Epithelial cell of proximal tubule (primary cell): ENCODE measurements at regions not wholly inside any gene's neighbourhood (a gene's known extent, or its start where the extent isn't known, plus 50 kb on each side); places are given as distances from the start of the nearest gene placed in this dataset.

Experiments used
- DNase-seq: peaks from one replicate; pipeline ENCODE4 v3.0.0-alpha.2; 2011; ENCODE audit warnings: low read depth
- H3K4me3 ChIP-seq: 2 replicates; pipeline ENCODE4 v1.5.1; 2011; ENCODE audit warnings: low read depth, mild to moderate bottlenecking, low read length
- TF ChIP-seq, protein P1 (sequence below): conservative IDR thresholded peaks from 2 replicates; pipeline ENCODE4 v1.5.1; 2012; ENCODE audit warnings: low read depth, mild to moderate bottlenecking, low read length

DNA sequence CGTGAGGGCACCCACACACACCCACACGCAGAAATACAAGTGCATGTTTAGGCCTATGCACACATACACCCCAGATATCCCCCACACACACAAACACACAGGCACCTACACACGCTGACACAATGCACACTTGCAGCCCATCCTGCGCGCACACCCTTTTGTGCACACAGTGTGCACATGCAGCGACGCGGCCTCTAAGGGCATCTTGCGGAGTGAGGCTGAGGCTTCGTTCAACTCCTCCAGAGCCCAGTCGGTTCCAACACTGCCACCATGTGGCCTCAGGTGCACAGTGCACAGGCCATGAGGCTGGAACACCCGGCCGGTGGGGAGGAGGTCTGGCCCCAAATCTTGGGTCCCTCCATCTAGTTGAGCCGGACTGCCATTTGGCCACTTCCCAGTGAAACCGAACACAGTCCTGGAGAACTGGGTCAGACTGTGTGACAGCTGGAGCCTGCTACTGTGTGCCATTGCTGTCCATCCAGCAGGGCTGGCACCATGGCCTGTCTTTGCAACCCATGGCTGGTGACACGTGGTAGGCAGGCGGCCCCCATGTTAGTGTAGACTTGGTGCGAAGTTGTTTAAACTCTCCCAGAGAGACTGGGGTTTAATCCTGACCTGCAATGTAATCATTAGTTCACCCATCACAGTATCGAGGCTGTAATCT, 97.7 kb upstream of the MVB12B start:
- TF ChIP-seq, protein P1, sequence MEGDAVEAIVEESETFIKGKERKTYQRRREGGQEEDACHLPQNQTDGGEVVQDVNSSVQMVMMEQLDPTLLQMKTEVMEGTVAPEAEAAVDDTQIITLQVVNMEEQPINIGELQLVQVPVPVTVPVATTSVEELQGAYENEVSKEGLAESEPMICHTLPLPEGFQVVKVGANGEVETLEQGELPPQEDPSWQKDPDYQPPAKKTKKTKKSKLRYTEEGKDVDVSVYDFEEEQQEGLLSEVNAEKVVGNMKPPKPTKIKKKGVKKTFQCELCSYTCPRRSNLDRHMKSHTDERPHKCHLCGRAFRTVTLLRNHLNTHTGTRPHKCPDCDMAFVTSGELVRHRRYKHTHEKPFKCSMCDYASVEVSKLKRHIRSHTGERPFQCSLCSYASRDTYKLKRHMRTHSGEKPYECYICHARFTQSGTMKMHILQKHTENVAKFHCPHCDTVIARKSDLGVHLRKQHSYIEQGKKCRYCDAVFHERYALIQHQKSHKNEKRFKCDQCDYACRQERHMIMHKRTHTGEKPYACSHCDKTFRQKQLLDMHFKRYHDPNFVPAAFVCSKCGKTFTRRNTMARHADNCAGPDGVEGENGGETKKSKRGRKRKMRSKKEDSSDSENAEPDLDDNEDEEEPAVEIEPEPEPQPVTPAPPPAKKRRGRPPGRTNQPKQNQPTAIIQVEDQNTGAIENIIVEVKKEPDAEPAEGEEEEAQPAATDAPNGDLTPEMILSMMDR = peak; percentile 93
- DNase-seq = no peak
- no peak overlapping the region for H3K4me3 ChIP-seq

DNA sequence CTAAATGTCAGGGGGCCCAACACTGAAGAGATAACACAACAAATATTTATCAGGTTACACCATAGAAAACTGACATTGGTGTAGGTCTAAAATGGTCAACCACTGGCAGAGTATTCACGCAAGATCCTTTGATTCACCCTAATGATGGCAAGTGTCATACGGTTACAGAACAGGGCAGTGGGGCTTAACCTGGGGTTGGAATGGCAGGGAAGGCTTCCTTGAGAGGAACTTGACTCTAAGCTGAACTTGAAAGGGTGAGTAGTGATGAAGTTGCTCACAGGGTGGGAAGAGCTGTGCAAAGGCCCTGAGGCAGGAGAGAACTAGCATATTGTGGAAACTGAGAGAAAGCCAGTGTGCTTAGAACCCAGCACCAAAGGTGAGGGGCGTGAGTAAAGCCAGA, 97.1 kb upstream of the MVB12B start:
- no peak overlapping the region for H3K4me3 ChIP-seq
- no peak for DNase-seq
- TF ChIP-seq, protein P1 = no peak

DNA sequence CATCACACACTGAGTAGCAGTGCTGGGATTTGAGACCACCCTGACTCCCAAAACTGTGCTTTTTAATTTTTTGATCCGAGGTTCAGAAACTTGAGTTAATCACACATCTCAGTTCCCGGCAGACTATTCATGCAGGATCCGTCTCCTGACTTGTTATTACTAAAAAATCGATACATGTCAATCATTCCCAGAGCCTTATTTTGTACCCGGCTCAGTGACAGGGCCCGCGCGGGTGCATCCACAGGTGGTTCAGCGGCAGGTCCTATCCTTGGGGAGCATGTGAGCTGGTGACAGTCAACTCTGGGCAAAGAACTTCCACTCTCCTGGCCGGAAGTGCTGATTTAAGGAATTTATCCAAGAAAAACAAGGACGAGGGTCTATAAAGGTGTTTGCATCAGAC, 95.9 kb upstream of the MVB12B start:
- H3K4me3 ChIP-seq = no peak overlapping the region
- DNase-seq = no peak
- TF ChIP-seq, protein P1 = no peak

DNA sequence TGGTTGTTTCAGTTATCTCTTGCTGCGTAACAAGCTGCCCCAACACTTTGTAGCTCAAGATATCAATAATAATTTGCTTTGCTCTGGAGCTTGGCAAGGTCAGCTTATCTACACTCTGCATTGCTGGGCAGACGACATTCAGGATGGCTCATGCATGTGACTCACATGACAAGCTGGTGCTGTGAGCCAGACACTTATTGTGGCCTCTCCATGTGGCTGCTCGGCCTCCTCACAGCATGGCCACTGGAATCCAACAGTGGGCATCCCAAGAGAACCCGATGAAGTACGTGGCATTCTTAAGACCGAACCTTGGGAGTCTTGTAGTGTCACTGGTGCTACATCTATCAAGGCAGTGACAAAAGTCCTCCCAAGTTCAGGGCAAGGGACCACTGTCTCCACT, 94.2 kb upstream of the MVB12B start:
- TF ChIP-seq, protein P1 = no peak
- no peak overlapping the region for H3K4me3 ChIP-seq
- no peak for DNase-seq

DNA sequence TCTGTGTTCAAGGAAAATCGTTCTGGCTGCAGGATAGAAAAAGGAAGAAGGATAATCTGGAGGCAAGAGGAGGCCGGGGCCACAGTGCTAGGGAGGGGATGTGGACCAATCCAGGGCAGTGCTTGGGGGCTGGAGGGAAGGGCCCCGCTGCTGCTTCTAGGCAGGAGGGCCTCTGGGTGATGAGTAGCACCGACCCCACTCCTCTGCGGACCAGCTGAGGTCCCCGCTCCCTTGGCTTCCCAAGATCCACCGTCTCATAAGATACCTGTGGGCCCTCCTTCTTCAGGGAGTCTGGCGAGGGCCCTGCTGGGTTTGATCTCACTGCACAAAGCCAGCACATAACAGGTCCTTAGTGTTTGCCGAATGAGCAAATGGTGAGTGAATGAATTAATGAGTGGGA, 93.5 kb upstream of the MVB12B start:
- TF ChIP-seq, protein P1 = no peak
- DNase-seq = no peak
- no peak overlapping the region for H3K4me3 ChIP-seq

DNA sequence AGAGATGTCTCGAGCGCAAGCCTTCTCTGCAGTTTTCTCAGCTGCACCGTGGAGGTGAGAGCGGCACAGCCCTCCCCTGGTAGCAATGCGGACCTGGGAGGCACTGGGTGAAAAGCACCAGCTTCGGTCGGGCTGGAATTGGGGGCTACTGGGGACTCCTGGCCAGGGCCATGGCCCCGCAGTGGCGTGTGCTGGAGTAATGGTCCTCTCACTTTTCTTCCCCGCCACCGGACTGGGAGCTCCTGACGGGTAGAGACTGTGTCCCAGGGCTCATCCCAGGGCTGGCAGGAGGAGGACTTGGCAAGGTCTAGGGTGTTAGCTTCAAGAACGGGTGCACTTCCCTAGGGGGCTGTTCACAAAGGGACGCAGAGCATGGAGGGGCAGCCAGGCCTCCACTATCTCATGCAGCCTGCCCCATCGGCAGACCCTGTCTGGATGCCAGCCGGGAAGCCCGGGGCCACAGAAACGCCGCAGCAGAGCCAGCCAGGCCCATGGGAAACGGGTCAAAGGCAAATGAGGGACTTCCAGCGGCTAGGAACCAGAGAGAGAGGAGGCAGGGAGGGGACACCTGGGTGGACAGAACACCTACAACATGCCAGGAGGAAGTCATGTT, 92.6 kb upstream of the MVB12B start:
- no peak overlapping the region for H3K4me3 ChIP-seq
- DNase-seq = no peak
- TF ChIP-seq, protein P1 = no peak

DNA sequence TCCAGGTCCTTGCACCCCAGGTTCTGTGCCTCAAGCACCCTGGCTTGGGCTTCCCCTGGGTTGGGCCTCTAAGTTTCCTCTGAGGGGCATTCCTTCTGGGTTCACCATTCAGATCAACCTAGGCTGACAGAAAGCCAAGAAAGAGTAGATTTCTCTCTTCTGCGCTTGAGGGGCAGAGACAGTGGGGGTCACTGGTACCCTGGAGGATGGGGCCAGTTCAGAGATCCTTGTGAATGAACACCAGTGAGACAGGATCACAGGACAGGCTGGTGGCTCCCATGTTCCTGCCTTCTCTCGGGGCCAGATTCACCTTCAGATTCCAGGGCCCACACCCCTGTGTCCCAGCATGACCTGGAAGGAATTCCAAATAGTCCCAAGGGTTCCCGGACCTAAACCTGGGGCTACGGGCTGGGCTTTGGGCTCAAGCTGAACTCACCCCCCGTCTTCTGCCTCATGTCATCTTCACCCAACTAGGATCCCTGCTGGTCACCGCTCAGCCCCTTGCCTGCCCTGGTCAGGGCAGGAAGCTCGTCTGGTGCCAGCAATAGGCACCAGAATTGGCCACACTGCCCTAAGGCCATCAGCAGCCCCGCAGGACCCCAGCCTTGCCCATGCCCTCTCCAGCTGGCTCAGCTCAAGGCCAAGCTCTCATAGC, 91.8 kb upstream of the MVB12B start:
- H3K4me3 ChIP-seq = no peak overlapping the region
- TF ChIP-seq, protein P1 = no peak
- no peak for DNase-seq
